ENCODE measurements at regions not wholly inside any gene's neighbourhood (a gene's known extent, or its start where the extent isn't known, plus 50 kb on each side); places are given as distances from the start of the nearest gene placed in this dataset.
"Not testable (repeated sequence)": the region's sequence is repeated elsewhere in the genome, so short reads cannot be mapped to it uniquely, and the experiment has no call there.

DNA sequence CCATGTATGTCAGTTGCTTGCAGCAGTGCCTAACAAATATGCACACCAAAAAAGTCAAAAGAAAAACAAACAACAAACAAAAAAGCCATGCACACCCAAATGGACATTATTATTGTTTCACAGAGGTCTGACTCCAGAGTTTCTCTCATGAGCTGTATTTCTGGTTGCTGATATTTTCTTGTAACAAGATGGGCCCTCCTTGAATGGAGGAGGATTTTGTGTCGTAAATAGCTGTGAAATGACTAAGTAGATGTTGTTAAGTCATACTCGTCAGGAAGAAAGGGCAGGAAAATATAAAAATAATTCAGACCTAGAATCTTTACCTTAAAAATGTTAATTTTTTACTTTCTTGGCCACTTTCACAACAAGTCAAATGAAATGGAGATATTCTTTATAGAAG lies 96.0 kb downstream of the PLEKHG1 start:
- no peaks in the 10 kb centered on the region for H3K4me1 ChIP-seq (ENCODE audit: control insufficient read depth, insufficient read depth, low read length)
- no peak overlapping the region for H3K9ac ChIP-seq (ENCODE audit: low read length in 2 of 2)
- no peaks in the 10 kb centered on the region for H3K27me3 ChIP-seq (ENCODE audit: control insufficient read depth in 1 of 2, insufficient read depth in 2 of 2, low read length in 2 of 2)
- H3K36me3 ChIP-seq (ENCODE audit: control insufficient read depth in 2 of 2, insufficient read depth in 2 of 2, low read length in 2 of 2): no peaks in the 10 kb centered on the region
- no peak overlapping the region for H3K27ac ChIP-seq (ENCODE audit: low read length)
- no peaks in the 10 kb centered on the region for H3K9me3 ChIP-seq (ENCODE audit: control insufficient read depth in 2 of 2, low read length in 2 of 2)
- no peak overlapping the region for H3K4me3 ChIP-seq (ENCODE audit: low read length in 2 of 2)

DNA sequence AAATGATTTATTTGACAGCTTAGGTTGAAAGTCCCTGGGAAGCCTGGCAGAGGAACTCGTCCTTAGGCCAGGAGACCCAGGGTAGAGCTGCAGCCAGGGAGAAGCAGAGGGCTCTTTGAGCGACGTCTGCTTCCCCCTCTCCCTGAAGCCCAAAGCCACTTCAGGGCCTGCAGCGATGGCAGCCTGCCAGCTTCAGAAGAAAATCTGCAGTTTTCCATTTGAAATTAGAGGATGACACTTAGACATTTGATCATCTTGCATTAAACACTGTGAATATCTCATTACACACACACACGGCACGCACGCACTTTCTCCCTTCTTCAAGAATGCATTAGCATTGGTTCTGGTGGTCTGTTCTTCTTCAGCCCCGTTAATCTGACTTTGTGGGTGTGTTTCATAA lies 96.5 kb downstream of the PLEKHG1 start:
- H3K4me3 ChIP-seq (ENCODE audit: low read length in 2 of 2): no peak overlapping the region
- H3K36me3 ChIP-seq (ENCODE audit: control insufficient read depth in 2 of 2, insufficient read depth in 2 of 2, low read length in 2 of 2): no peaks in the 10 kb centered on the region
- no peaks in the 10 kb centered on the region for H3K4me1 ChIP-seq (ENCODE audit: control insufficient read depth, insufficient read depth, low read length)
- no peak overlapping the region for H3K27ac ChIP-seq (ENCODE audit: low read length)
- no peak overlapping the region for H3K9ac ChIP-seq (ENCODE audit: low read length in 2 of 2)
- no peaks in the 10 kb centered on the region for H3K27me3 ChIP-seq (ENCODE audit: control insufficient read depth in 1 of 2, insufficient read depth in 2 of 2, low read length in 2 of 2)
- H3K9me3 ChIP-seq (ENCODE audit: control insufficient read depth in 2 of 2, low read length in 2 of 2): no peaks in the 10 kb centered on the region

DNA sequence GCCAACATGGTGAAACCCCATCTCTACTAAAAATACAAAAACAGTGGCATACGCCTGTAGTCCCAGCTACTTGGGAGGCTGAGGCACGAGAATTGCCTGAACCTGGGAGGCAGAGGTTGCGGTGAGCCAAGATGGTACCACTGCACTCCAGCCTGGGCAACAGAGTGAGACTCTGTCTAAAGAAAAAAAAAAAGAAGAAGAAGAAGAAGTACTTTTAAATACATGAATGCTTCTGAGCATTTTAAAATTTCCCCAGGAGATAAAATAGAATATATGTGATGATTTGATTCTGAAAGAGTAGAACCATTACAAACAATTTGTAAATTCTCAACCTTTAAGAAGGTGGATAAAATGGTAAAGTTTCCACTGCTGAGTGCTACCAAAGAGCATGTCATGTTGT lies 97.2 kb downstream of the PLEKHG1 start:
- not testable (repeated sequence) for H3K9me3 ChIP-seq (ENCODE audit: control insufficient read depth in 2 of 2, low read length in 2 of 2); H3K4me3 ChIP-seq (ENCODE audit: low read length in 2 of 2); H3K9ac ChIP-seq (ENCODE audit: low read length in 2 of 2); H3K27me3 ChIP-seq (ENCODE audit: control insufficient read depth in 1 of 2, insufficient read depth in 2 of 2, low read length in 2 of 2); H3K36me3 ChIP-seq (ENCODE audit: control insufficient read depth in 2 of 2, insufficient read depth in 2 of 2, low read length in 2 of 2); H3K27ac ChIP-seq (ENCODE audit: low read length); H3K4me1 ChIP-seq (ENCODE audit: control insufficient read depth, insufficient read depth, low read length)

DNA sequence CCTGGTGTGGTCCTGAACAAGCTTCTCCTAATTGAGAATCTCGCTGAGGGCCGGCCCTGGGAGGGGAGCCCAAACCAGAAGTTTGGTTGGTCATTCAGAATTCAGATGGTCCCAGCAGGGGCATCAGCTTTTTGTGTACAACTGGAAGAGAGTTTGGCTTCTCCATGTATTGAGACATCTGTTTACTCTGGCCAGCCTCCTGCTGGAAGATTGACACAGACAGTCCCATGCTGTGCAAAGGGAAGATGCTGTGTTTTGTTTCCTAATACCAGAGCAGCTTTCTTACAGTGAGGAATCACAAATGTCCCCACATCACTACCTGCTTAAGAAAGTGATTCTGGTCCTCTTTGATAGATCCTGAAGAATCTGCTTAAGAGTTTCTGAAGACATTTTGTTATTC lies 97.8 kb downstream of the PLEKHG1 start:
- Histone ChIP-seq H3K27me3 (ENCODE audit: control insufficient read depth in 1 of 2, insufficient read depth in 2 of 2, low read length in 2 of 2) (no peaks in the 10 kb centered on the region), H3K36me3 (ENCODE audit: control insufficient read depth in 2 of 2, insufficient read depth in 2 of 2, low read length in 2 of 2) (no peaks in the 10 kb centered on the region), H3K4me1 (ENCODE audit: control insufficient read depth, insufficient read depth, low read length) (no peaks in the 10 kb centered on the region), H3K27ac (ENCODE audit: low read length) (no peak overlapping the region), H3K9ac (ENCODE audit: low read length in 2 of 2) (no peak overlapping the region), H3K4me3 (ENCODE audit: low read length in 2 of 2) (no peak overlapping the region), H3K9me3 (ENCODE audit: control insufficient read depth in 2 of 2, low read length in 2 of 2) (no peaks in the 10 kb centered on the region)

DNA sequence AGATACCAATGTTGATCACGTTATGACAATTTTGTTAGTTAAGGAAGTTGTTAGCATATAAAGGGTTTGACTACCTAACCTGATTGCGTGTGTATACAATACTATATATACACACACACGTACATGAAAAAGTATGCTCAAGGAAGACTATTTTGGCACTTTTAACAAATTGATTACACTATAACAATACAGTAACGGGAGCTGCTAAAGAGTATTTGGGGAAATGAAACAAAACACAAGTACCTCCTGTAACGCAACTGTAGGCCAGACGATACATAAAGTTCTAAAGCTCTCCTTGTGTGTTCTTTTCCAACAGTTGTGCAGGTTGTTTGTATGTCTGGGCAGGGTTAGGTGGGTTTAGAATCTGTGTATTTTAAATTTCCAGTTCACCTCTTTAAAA lies 98.7 kb downstream of the PLEKHG1 start:
- Histone ChIP-seq H3K9ac (ENCODE audit: low read length in 2 of 2) (no peak overlapping the region), H3K9me3 (ENCODE audit: control insufficient read depth in 2 of 2, low read length in 2 of 2) (no peaks in the 10 kb centered on the region), H3K27ac (ENCODE audit: low read length) (no peak overlapping the region), H3K4me1 (ENCODE audit: control insufficient read depth, insufficient read depth, low read length) (no peaks in the 10 kb centered on the region), H3K4me3 (ENCODE audit: low read length in 2 of 2) (no peak overlapping the region), H3K27me3 (ENCODE audit: control insufficient read depth in 1 of 2, insufficient read depth in 2 of 2, low read length in 2 of 2) (no peaks in the 10 kb centered on the region), H3K36me3 (ENCODE audit: control insufficient read depth in 2 of 2, insufficient read depth in 2 of 2, low read length in 2 of 2) (no peaks in the 10 kb centered on the region)

DNA sequence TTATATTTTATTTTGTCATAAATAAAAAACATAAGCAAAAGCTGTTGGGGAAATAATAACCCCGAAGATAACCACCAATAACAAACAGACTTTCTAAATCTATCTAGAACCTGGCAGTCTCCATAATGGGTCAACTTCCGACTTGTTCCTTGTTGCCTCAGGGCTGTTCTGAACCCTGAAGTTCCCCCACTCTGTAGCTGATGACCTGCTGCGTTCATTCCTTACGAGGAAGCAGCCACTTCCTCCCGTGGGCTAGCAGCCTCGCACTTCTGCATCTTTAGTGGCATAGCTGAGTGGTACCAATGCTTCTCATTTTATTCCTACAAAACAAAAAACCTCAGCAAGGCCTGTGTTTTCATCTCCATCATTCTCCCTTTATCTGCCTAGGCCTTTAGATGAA lies 103.0 kb downstream of the PLEKHG1 start:
- Histone ChIP-seq H3K9me3 (ENCODE audit: control insufficient read depth in 2 of 2, low read length in 2 of 2) (no peaks in the 10 kb centered on the region), H3K27ac (ENCODE audit: low read length) (no peak overlapping the region), H3K4me1 (ENCODE audit: control insufficient read depth, insufficient read depth, low read length) (no peaks in the 10 kb centered on the region), H3K4me3 (ENCODE audit: low read length in 2 of 2) (no peak overlapping the region), H3K9ac (ENCODE audit: low read length in 2 of 2) (no peak overlapping the region), H3K36me3 (ENCODE audit: control insufficient read depth in 2 of 2, insufficient read depth in 2 of 2, low read length in 2 of 2) (no peaks in the 10 kb centered on the region), H3K27me3 (ENCODE audit: control insufficient read depth in 1 of 2, insufficient read depth in 2 of 2, low read length in 2 of 2) (no peaks in the 10 kb centered on the region)

DNA sequence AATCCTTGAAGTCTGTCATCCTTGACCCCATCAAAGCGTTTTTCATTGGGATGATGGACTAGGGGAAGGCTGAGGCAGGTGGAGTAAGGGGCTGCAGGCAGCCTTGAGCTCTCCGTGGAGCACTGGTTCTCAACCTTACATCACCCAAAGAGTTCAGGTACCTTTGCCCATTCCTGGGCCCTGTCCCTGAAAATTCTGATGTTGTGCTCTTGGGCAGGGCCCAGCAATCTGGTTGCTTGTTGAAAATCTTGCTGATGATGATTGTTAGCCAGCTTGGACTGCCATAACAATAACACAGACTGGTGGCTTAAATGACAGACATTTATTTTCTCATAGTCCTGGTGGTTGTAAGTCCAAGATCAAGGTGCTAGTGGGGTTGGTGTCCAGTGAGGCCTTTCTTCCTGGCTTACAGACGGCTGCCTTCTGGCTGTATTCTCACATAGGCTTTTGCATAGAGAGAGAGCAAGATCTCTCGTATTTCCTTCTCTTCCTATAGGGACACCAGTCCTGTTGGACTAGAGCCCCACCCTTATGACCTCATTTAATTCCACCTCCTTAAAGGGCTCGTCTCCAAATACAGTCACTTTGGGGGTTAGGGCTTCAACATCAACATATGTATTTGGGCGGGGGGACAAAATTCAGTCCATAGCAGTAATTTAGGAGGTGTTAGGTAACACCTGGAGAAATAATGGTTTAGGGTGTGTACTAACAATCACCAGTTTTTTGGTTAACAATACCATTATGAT lies 104.9 kb downstream of the PLEKHG1 start:
- H3K9me3 ChIP-seq (ENCODE audit: control insufficient read depth in 2 of 2, low read length in 2 of 2): no peaks in the 10 kb centered on the region
- H3K27me3 ChIP-seq (ENCODE audit: control insufficient read depth in 1 of 2, insufficient read depth in 2 of 2, low read length in 2 of 2): no peaks in the 10 kb centered on the region
- no peak overlapping the region for H3K4me3 ChIP-seq (ENCODE audit: low read length in 2 of 2)
- no peaks in the 10 kb centered on the region for H3K36me3 ChIP-seq (ENCODE audit: control insufficient read depth in 2 of 2, insufficient read depth in 2 of 2, low read length in 2 of 2)
- H3K4me1 ChIP-seq (ENCODE audit: control insufficient read depth, insufficient read depth, low read length): no peaks in the 10 kb centered on the region
- no peak overlapping the region for H3K27ac ChIP-seq (ENCODE audit: low read length)
- H3K9ac ChIP-seq (ENCODE audit: low read length in 2 of 2): no peak overlapping the region

DNA sequence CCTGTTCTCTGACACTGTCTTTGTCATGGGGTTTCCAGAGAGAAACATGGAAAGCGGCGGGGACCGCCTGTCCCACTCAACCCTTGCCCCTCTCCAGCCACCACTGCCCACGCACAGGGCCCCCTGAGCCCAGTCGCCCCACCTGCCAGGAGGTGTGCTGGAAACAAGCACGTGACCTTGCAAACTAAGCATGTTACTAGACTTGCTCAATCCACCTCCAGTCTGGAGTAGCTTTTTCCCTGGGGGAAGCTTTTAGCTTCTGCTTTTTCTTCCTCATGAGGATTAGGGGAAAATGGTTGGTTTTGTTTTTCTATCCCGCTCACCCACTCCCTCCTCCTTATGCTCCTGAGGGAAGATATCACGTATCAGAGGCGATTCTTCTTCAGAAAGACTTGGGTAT lies 105.7 kb downstream of the PLEKHG1 start:
- H3K36me3 ChIP-seq (ENCODE audit: control insufficient read depth in 2 of 2, insufficient read depth in 2 of 2, low read length in 2 of 2): no peaks in the 10 kb centered on the region

DNA sequence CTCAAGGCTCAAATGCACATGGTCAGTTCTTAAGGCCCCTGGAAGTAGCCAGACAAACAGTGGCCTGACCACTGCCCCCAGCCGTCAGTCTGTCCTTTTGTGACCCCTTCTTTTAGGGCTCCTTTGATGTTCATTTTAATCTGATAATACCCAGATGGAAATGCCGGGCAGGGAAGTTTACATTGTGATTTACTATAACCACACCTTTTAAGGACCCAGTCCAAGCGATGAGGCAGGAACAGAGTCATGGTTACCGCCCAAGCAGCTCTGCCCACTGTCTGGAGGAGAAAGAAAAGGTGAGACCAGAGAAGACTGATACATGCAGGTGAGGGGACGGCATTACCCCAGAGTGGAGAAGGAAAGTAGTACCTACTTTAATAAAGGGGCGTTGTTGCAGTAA lies 110.6 kb downstream of the PLEKHG1 start:
- Histone ChIP-seq H3K4me1 (ENCODE audit: control insufficient read depth, insufficient read depth, low read length) (peaks cover 5% of the 10 kb centered on the region), H3K27ac (ENCODE audit: low read length) (no peak overlapping the region), H3K27me3 (ENCODE audit: control insufficient read depth in 1 of 2, insufficient read depth in 2 of 2, low read length in 2 of 2) (no peaks in the 10 kb centered on the region)

More for the DNA sequence above, 105.7 kb downstream of the PLEKHG1 start:
- Histone ChIP-seq H3K9me3 (ENCODE audit: control insufficient read depth in 2 of 2, low read length in 2 of 2) (no peaks in the 10 kb centered on the region), H3K9ac (ENCODE audit: low read length in 2 of 2) (no peak overlapping the region), H3K4me1 (ENCODE audit: control insufficient read depth, insufficient read depth, low read length) (no peaks in the 10 kb centered on the region), H3K27ac (ENCODE audit: low read length) (no peak overlapping the region), H3K27me3 (ENCODE audit: control insufficient read depth in 1 of 2, insufficient read depth in 2 of 2, low read length in 2 of 2) (no peaks in the 10 kb centered on the region), H3K4me3 (ENCODE audit: low read length in 2 of 2) (no peak overlapping the region)

DNA sequence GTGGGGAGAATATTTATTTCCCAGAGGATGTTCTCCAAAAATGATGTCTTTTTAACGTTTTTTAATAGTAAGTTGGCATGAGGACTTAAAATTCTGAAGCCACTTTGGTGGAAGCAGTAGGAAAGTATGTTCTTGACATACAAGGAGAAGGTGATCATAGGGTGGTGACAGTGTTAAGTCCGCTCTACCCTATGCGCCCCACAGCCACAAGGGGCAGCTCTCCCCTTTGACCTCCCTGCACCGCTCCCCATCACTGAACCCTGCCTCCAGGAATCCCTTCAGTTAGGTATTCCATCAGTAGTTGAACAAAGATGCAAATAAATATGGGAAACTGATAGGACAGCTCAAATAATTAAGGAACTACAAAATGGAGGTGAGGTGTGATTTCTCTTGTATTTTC lies 111.4 kb downstream of the PLEKHG1 start:
- Histone ChIP-seq H3K9me3 (ENCODE audit: control insufficient read depth in 2 of 2, low read length in 2 of 2) (no peaks in the 10 kb centered on the region), H3K4me1 (ENCODE audit: control insufficient read depth, insufficient read depth, low read length) (peaks cover 5% of the 10 kb centered on the region), H3K27ac (ENCODE audit: low read length) (no peak overlapping the region), H3K27me3 (ENCODE audit: control insufficient read depth in 1 of 2, insufficient read depth in 2 of 2, low read length in 2 of 2) (no peaks in the 10 kb centered on the region), H3K36me3 (ENCODE audit: control insufficient read depth in 2 of 2, insufficient read depth in 2 of 2, low read length in 2 of 2) (no peaks in the 10 kb centered on the region), H3K9ac (ENCODE audit: low read length in 2 of 2) (no peak overlapping the region), H3K4me3 (ENCODE audit: low read length in 2 of 2) (no peak overlapping the region)

More for the DNA sequence above, 110.6 kb downstream of the PLEKHG1 start:
- Histone ChIP-seq H3K9me3 (ENCODE audit: control insufficient read depth in 2 of 2, low read length in 2 of 2) (no peaks in the 10 kb centered on the region), H3K36me3 (ENCODE audit: control insufficient read depth in 2 of 2, insufficient read depth in 2 of 2, low read length in 2 of 2) (no peaks in the 10 kb centered on the region), H3K4me3 (ENCODE audit: low read length in 2 of 2) (no peak overlapping the region), H3K9ac (ENCODE audit: low read length in 2 of 2) (no peak overlapping the region)

DNA sequence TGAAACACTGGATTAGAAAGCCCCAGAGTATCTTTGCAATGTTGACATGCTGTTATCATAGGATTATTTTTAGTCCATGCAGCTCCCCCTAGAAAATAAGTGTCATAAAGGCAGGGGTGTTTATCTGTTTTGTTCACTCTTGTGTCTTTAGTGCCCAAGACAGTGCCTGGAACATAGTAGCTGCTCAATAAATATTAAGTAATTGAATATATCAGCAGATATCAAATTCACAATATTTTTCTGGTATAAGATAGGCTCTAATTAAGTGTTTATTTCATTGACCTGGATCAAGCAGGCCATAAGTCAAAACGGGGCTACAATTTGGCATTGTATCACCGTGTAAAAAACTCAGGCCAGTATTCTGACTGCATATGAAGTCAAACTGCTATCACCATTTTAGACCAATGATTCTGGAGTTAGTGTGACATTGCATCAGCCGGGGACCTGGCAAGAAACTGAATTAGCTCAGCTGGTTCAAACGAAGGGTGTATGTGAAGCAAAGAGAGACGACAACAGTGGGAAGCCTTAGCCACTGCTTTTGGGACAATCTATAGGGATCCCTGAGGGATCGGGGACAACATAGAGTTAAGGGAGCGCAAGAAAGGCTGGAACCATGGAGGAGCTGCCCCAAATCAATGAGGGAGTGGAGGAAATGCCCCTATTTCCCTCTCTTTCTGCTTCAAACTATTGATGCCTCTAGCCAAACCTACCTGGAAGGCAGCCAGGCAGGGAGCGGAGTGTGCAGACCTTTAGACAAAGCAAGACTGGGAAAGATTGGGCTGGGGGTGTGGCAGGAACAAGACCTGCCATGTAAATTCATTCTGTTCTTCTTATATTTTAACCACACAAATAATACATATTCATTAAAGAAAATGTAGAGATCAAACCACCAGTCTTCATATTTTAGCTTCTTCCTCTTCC lies 112.2 kb downstream of the PLEKHG1 start:
- no peak overlapping the region for H3K9ac ChIP-seq (ENCODE audit: low read length in 2 of 2)
- no peaks in the 10 kb centered on the region for H3K27me3 ChIP-seq (ENCODE audit: control insufficient read depth in 1 of 2, insufficient read depth in 2 of 2, low read length in 2 of 2)
- no peaks in the 10 kb centered on the region for H3K36me3 ChIP-seq (ENCODE audit: control insufficient read depth in 2 of 2, insufficient read depth in 2 of 2, low read length in 2 of 2)
- no peak overlapping the region for H3K27ac ChIP-seq (ENCODE audit: low read length)
- H3K4me3 ChIP-seq (ENCODE audit: low read length in 2 of 2): peak overlapping the region in 1 of 2 donors; percentile 22
- no peaks in the 10 kb centered on the region for H3K9me3 ChIP-seq (ENCODE audit: control insufficient read depth in 2 of 2, low read length in 2 of 2)
- H3K4me1 ChIP-seq (ENCODE audit: control insufficient read depth, insufficient read depth, low read length): peaks cover 5% of the 10 kb centered on the region
